ENCODE measurements at regions not wholly inside any gene's neighbourhood (a gene's known extent, or its start where the extent isn't known, plus 50 kb on each side); places are given as distances from the start of the nearest gene placed in this dataset.

DNA sequence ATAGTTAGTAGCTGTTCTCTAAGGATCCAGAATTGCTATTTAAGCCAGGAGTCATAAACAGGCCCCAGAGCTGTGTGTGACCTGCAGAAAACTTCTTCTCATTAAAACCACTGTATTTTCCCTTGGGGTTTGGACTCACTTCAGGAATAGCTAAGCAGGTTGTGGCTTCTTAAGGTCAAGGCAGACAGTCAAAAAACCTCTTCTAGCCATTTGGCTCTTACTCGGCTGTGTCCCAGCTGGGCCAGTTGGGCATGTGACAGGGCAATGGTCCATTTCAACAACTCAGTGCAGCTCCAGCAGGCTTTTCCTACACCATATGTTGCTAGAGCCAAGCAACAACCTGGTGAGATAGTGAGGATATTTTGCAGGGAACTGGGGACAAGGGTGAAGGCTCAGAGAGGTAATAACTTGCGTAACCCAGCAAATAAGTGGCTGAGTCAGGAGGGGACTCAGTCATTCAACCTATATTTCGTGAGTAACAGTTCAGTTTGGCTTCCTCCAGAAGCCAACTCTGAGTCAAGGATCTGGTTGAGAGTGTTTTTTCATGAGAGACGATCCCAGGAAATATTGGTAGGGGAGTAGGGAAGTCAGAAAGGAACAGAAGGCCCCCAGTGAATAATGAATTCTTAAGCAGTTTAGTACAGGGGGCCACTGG lies 115.4 kb upstream of the PPP2R2B start:
- TF ChIP-seq CTCF (IDR thresholded peaks at IDR 0.05) (no peak), POLR2A (IDR thresholded peaks at IDR 0.05) (no peak)
